LNCaP clone FGC (cell line): ENCODE measurements at regions not wholly inside any gene's neighbourhood (a gene's known extent, or its start where the extent isn't known, plus 50 kb on each side); places are given as distances from the start of the nearest gene placed in this dataset.
"Not testable (repeated sequence)": the region's sequence is repeated elsewhere in the genome, so short reads cannot be mapped to it uniquely, and the experiment has no call there.

Experiments used
- DNase-seq: peaks from one replicate; pipeline ENCODE4 v3.0.0-alpha.2; 2011; ENCODE audit warnings: low read depth
- H3K4me3 ChIP-seq: 2 replicates; pipeline ENCODE4 v1.5.1; 2011; ENCODE audit warnings: mild to moderate bottlenecking, low read depth, low read length, control low read depth
- CTCF ChIP-seq: IDR thresholded peaks from 2 replicates; pipeline ENCODE4 v1.5.1; 2012; ENCODE audit warnings: mild to moderate bottlenecking; ENCODE audit not compliant: control insufficient read depth, insufficient read depth; ENCODE audit errors: extremely low read depth

DNA sequence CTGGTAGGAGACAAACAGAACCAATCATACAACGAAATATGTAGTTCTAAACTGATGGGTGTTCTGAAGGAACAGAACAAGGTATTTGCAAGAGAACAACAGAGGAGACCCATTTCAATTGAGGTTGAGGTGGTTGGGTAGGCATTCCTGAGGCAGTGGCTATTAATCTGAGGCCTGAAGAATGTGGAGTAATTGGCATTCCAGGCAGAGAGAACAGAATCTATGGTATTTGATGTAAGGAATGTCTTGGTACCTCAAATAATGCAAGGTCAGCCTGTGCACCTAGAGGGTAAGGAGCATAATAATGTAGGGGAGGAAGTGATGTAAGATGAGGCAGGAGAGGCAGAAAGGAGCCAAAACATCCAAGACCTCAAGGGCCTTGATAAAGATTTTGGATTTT lies 109.5 kb upstream of the TEX13C start:
- H3K4me3 ChIP-seq: no peak overlapping the region
- TF ChIP-seq CTCF: no peak
- no peak for DNase-seq

- DNase-seq: no peak
- H3K4me3 ChIP-seq: no peak overlapping the region
- no peak for TF ChIP-seq CTCF
Observed at GRCh38 chrX:125219852-125220251, 99.8 kb upstream of the TEX13C start.

DNA sequence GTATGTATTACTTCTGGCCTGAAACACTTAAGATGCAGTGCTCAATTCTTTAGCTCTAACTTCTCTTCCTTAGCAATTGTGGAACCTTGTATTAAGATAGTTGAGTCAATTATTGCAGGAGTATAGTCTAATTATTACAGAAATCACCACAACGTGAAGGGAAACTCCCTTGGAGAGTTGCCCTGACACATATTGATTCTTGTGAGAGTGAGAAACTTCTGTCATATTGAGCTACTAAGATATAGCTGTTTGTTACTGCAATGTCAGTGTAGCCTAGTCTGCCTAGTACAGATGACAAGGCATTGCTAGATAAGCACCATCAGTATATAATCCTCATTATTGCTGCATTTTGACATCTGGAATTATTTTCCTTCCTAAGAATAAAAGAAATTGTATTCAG lies 82.7 kb upstream of the TEX13C start:
- no peak overlapping the region for H3K4me3 ChIP-seq
- no peak for TF ChIP-seq CTCF
- no peak for DNase-seq

GRCh38 chrX:125248931-125249330 lies 70.7 kb upstream of the TEX13C start:
- TF ChIP-seq CTCF: no peak
- no peak overlapping the region for H3K4me3 ChIP-seq
- DNase-seq: peak; percentile 6

DNA sequence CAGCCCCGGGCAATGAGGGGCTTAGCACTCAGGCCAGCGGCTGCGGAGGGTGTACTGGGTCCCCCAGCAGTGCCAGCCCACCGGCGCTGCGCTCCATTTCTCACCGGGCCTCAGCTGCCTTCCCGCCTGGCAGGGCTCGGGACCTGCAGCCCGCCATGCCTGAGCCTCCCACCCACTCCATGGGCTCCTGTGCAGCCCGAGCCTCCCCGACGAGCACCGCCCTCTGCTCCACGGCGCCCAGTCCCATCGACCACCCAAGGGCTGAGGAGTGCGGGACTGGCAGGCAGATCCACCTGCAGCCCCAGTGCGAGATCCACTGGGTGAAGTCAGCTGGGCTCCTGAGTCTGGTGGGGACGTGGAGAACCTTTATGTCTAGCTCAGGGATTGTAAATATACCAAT lies 63.9 kb upstream of the TEX13C start:
- not testable (repeated sequence) for DNase-seq, H3K4me3 ChIP-seq

- no peak for DNase-seq
- TF ChIP-seq CTCF: no peak
- H3K4me3 ChIP-seq: no peak overlapping the region
Observed at GRCh38 chrX:125262836-125263235, 56.8 kb upstream of the TEX13C start.

DNA sequence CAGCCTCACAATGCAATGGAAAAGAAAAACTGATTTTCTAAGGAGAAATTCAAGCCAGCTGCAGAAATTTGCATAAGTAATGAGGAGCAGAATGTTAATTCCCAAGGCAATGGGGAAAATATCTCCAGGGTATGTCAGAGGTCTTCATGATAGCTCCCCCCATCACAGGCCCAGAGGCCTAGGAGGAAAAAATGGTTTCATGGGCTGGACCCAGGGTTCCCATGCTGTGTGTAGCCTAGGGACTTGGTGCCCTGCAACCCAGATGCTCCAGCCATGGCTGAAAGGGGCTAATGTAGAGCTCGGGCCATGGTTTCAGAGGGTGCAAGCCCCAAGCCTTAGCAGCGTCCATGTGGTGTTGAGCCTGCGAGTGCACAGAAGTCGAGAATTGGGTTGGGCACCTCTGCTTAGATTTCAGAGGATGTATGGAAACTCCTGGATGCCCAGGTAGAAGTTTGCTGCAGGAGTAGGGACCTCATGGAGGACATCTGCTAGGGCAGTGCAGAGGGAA lies 53.5 kb upstream of the TEX13C start:
- no peak for TF ChIP-seq CTCF
- H3K4me3 ChIP-seq: no peak overlapping the region
- DNase-seq: no peak
